Fibroblast of lung (primary cell): ENCODE measurements at regions not wholly inside any gene's neighbourhood (a gene's known extent, or its start where the extent isn't known, plus 50 kb on each side); places are given as distances from the start of the nearest gene placed in this dataset.

ENCODE experiments used
- DNase-seq, 2 donors: peaks; one replicate each; pipeline versions ENCODE4 v3.0.0 to v3.0.0-alpha.2; 2010; ENCODE audit warnings: low read depth in 2 of 2
- H2AFZ ChIP-seq: 2 replicates; pipeline ENCODE4 v1.5.1; 2012; ENCODE audit warnings: low read length, control low read depth, inconsistent platforms
- H3K27ac ChIP-seq: 2 replicates; pipeline ENCODE4 v1.5.1; 2011; ENCODE audit warnings: low read length, control low read depth; ENCODE audit not compliant: insufficient read depth
- H3K27me3 ChIP-seq: 2 replicates; pipeline ENCODE4 v1.5.1; 2011; ENCODE audit warnings: mild to moderate bottlenecking, low read length; ENCODE audit not compliant: control insufficient read depth, insufficient read depth
- H3K36me3 ChIP-seq: 2 replicates; pipeline ENCODE4 v1.5.1; 2011; ENCODE audit warnings: low read length; ENCODE audit not compliant: control insufficient read depth, insufficient read depth
- H3K4me1 ChIP-seq: 2 replicates; pipeline ENCODE4 v1.5.1; 2011; ENCODE audit warnings: low read length; ENCODE audit not compliant: control insufficient read depth, insufficient read depth; ENCODE audit errors: extremely low read depth
- H3K4me2 ChIP-seq: 2 replicates; pipeline ENCODE4 v1.5.1; 2011; ENCODE audit warnings: low read length, control low read depth; ENCODE audit not compliant: insufficient read depth; ENCODE audit errors: extremely low read depth
- H3K4me3 ChIP-seq, 4 experiments: fragments of 200-600 bp in 1 of 4; sonication (generic) in 1 of 4; replicated peaks in 1 of 4; 2 replicates each; pipeline ENCODE4 v1.5.1; 2011 to 2016; ENCODE audit warnings: low read length in 4 of 4, low read depth in 3 of 4, mild to moderate bottlenecking in 3 of 4, control low read depth in 2 of 4, inconsistent platforms in 1 of 4, mixed read lengths in 1 of 4; ENCODE audit not compliant: insufficient read depth in 1 of 4; ENCODE audit errors: control extremely low read depth in 1 of 4
- H3K79me2 ChIP-seq: 2 replicates; pipeline ENCODE4 v1.5.1; 2012; ENCODE audit warnings: mild to moderate bottlenecking, low read length, inconsistent platforms; ENCODE audit not compliant: control insufficient read depth, insufficient read depth
- H3K9ac ChIP-seq: 2 replicates; pipeline ENCODE4 v1.5.1; 2011; ENCODE audit warnings: mild to moderate bottlenecking, low read length, control low read depth; ENCODE audit not compliant: insufficient read depth
- H3K9me3 ChIP-seq: 2 replicates; pipeline ENCODE4 v1.5.1; 2012; ENCODE audit warnings: low read depth, low read length; ENCODE audit not compliant: control insufficient read depth, insufficient read depth
- H4K20me1 ChIP-seq: 2 replicates; pipeline ENCODE4 v1.5.1; 2011; ENCODE audit warnings: low read length; ENCODE audit not compliant: control insufficient read depth, insufficient read depth; ENCODE audit errors: extremely low read depth
- EZH2 ChIP-seq: IDR thresholded peaks from 2 replicates; pipeline ENCODE4 v1.5.1; 2012; ENCODE audit warnings: low read length, control low read depth, mild to moderate bottlenecking; ENCODE audit errors: missing control alignments
- TF ChIP-seq, protein P1 (sequence below), 2 donors: IDR thresholded peaks in 1 of 2; conservative IDR thresholded peaks in 1 of 2; 1 replicate in 1 of 2; 2 replicates in 1 of 2; pipeline ENCODE4 v1.5.1; 2011 to 2012; ENCODE audit warnings: low read length in 2 of 2, control low read depth in 1 of 2, inconsistent platforms in 1 of 2, low read depth in 1 of 2, mild to moderate bottlenecking in 1 of 2

DNA sequence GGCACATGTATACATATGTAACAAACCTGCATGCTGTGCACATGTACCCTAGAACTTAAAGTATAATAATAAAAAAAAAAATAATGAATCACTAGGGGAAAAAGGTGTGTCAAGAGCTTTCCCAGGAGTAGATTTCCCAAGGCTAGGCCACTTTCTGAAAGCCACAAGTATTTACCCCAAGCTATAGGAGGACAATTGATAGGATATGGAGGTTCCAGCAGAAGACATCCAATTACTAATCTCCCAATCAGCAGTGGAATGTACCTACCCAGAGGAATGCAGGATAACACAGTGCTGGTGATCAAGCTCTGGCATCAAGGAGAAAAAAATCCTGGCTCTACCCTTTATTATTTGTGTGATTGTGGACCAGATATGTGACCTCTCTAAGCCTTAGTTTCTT is 562.7 kb downstream of the RFPL4B start:
- peak in 1 of 2 donors; percentile 85 for DNase-seq
- H3K4me1 ChIP-seq = peaks cover 2% of the 10 kb centered on the region
- H2AFZ ChIP-seq = no peak overlapping the region
- no peak overlapping the region for H3K9ac ChIP-seq
- H3K36me3 ChIP-seq = no peaks in the 10 kb centered on the region
- H3K27me3 ChIP-seq = no peaks in the 10 kb centered on the region
- TF ChIP-seq, protein P1, sequence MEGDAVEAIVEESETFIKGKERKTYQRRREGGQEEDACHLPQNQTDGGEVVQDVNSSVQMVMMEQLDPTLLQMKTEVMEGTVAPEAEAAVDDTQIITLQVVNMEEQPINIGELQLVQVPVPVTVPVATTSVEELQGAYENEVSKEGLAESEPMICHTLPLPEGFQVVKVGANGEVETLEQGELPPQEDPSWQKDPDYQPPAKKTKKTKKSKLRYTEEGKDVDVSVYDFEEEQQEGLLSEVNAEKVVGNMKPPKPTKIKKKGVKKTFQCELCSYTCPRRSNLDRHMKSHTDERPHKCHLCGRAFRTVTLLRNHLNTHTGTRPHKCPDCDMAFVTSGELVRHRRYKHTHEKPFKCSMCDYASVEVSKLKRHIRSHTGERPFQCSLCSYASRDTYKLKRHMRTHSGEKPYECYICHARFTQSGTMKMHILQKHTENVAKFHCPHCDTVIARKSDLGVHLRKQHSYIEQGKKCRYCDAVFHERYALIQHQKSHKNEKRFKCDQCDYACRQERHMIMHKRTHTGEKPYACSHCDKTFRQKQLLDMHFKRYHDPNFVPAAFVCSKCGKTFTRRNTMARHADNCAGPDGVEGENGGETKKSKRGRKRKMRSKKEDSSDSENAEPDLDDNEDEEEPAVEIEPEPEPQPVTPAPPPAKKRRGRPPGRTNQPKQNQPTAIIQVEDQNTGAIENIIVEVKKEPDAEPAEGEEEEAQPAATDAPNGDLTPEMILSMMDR (conservative IDR thresholded peaks at IDR 0.05 in 1 of 2, IDR thresholded peaks at IDR 0.05 in 1 of 2; ENCODE audit: low read depth in 1 of 2, low read length in 2 of 2) = no peak
- TF ChIP-seq EZH2 = no peak
- H4K20me1 ChIP-seq = no peaks in the 10 kb centered on the region
- H3K79me2 ChIP-seq = no peaks in the 10 kb centered on the region
- H3K4me2 ChIP-seq = no peak overlapping the region
- no peak overlapping the region for H3K27ac ChIP-seq
- H3K9me3 ChIP-seq = no peaks in the 10 kb centered on the region
- H3K4me3 ChIP-seq = no peak overlapping the region

GRCh38 chr6:112910256-112910655 is 563.1 kb downstream of the RFPL4B start:
- no peak overlapping the region for H3K27ac ChIP-seq
- no peak overlapping the region for H3K9ac ChIP-seq
- no peak overlapping the region for H3K4me3 ChIP-seq
- no peak for TF ChIP-seq EZH2
- TF ChIP-seq, protein P1 (conservative IDR thresholded peaks at IDR 0.05 in 1 of 2, IDR thresholded peaks at IDR 0.05 in 1 of 2; ENCODE audit: low read depth in 1 of 2, low read length in 2 of 2) = no peak
- no peaks in the 10 kb centered on the region for H4K20me1 ChIP-seq
- peak in 1 of 2 donors; percentile 75 for DNase-seq
- no peak overlapping the region for H3K4me2 ChIP-seq
- H3K79me2 ChIP-seq = no peaks in the 10 kb centered on the region
- H3K4me1 ChIP-seq = peaks cover 2% of the 10 kb centered on the region
- no peak overlapping the region for H2AFZ ChIP-seq
- no peaks in the 10 kb centered on the region for H3K9me3 ChIP-seq
- no peaks in the 10 kb centered on the region for H3K27me3 ChIP-seq
- no peaks in the 10 kb centered on the region for H3K36me3 ChIP-seq

DNA sequence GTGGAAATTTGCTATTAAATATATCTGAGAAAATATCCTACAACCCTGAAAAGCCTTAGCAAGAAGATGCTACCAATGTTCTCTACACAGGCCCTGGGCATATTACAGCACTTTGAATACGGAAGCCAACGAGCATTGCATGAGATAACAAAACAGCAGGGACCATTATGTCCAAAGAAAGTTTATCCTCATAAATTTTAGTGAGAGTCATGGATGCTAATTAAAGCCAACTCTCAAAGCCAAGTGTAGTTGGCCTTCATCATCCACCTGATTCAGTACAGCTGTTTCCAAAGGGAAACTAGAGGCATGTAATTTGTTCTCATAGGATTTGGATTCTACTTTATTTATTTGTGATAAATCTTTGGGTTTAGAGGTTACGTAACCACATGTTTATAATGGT is 564.8 kb downstream of the RFPL4B start:
- H3K4me3 ChIP-seq = no peak overlapping the region
- TF ChIP-seq EZH2 = no peak
- TF ChIP-seq, protein P1 (conservative IDR thresholded peaks at IDR 0.05 in 1 of 2, IDR thresholded peaks at IDR 0.05 in 1 of 2; ENCODE audit: low read depth in 1 of 2, low read length in 2 of 2) = no peak
- H3K9ac ChIP-seq = no peak overlapping the region
- no peak overlapping the region for H3K4me2 ChIP-seq
- DNase-seq = peak; percentile 18 to 56
- no peaks in the 10 kb centered on the region for H3K27me3 ChIP-seq
- no peaks in the 10 kb centered on the region for H3K36me3 ChIP-seq
- H3K27ac ChIP-seq = no peak overlapping the region
- no peaks in the 10 kb centered on the region for H3K79me2 ChIP-seq
- H2AFZ ChIP-seq = no peak overlapping the region
- H3K9me3 ChIP-seq = no peaks in the 10 kb centered on the region
- H4K20me1 ChIP-seq = no peaks in the 10 kb centered on the region
- H3K4me1 ChIP-seq = peaks cover 2% of the 10 kb centered on the region
